ENCODE measurements at regions not wholly inside any gene's neighbourhood (a gene's known extent, or its start where the extent isn't known, plus 50 kb on each side); places are given as distances from the start of the nearest gene placed in this dataset.
"Not testable (repeated sequence)": the region's sequence is repeated elsewhere in the genome, so short reads cannot be mapped to it uniquely, and the experiment has no call there.

DNA sequence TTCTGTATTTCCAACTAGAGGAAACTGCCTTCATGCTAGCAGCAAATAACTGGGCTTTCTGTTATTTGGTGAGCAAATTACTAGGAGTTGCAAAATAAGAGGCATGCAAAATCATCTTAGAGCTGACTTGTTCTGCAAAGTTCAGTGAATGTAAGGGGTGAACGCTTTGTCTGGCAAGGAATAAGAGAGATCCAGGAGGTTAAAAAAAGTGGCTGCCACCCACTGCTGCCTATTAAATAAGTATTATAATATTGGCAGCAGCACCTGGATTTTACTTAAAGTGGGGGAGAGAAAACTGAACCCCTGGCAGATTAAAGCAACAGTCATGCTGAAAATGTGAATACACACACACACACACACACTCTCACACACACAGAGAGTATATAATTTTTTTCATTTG is 557.0 kb downstream of the FLRT2 start:
- DNase-seq (ENCODE audit: low read depth) = no peak
- no peak overlapping the region for H3K4me3 ChIP-seq (ENCODE audit: control insufficient read depth, low read depth, low read length)
- TF ChIP-seq, protein P1, sequence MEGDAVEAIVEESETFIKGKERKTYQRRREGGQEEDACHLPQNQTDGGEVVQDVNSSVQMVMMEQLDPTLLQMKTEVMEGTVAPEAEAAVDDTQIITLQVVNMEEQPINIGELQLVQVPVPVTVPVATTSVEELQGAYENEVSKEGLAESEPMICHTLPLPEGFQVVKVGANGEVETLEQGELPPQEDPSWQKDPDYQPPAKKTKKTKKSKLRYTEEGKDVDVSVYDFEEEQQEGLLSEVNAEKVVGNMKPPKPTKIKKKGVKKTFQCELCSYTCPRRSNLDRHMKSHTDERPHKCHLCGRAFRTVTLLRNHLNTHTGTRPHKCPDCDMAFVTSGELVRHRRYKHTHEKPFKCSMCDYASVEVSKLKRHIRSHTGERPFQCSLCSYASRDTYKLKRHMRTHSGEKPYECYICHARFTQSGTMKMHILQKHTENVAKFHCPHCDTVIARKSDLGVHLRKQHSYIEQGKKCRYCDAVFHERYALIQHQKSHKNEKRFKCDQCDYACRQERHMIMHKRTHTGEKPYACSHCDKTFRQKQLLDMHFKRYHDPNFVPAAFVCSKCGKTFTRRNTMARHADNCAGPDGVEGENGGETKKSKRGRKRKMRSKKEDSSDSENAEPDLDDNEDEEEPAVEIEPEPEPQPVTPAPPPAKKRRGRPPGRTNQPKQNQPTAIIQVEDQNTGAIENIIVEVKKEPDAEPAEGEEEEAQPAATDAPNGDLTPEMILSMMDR (conservative IDR thresholded peaks at IDR 0.05; ENCODE audit: control insufficient read depth, insufficient read depth, low read depth, low read length) = no peak

DNA sequence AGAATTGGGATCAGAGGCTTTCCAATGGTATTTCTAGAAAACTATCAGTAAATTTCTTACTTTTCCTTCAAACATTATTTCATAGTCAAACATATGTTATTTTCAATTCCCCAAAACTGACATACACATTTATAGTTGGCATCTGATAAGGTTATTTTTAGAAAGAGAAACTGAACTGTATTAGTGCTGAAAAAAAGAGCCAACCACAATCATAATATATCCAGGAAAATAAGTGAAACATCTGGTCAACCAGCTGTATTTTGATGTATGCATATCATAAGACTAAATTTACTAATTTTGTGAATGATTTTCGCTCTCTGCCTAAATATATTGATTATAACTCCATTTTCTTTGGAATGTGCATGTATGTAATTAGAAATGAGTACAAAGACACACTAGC is 554.2 kb downstream of the FLRT2 start:
- TF ChIP-seq, protein P1 (conservative IDR thresholded peaks at IDR 0.05; ENCODE audit: control insufficient read depth, insufficient read depth, low read depth, low read length) = no peak
- no peak overlapping the region for H3K4me3 ChIP-seq (ENCODE audit: control insufficient read depth, low read depth, low read length)
- no peak for DNase-seq (ENCODE audit: low read depth)

DNA sequence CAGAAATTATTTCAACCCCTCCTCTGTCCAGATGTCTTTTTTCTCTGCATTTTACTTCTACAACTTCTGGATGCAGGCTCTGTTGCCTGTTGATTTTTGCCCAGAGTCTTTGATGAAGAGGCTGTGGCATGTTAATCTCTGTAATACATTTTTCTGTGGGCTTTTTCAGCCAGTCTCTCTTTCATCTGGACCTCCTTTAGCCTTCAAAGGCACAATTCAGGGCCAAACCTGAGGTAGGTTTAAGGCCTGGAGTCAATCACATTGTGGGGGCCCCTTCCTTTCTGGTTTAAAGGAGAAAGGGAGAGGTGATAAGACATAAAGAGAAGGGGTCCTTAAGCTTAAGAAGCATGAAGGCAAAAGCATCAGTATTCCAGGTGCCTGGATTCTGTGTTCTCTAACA is 553.7 kb downstream of the FLRT2 start:
- TF ChIP-seq, protein P1 (conservative IDR thresholded peaks at IDR 0.05; ENCODE audit: control insufficient read depth, insufficient read depth, low read depth, low read length) = no peak
- no peak overlapping the region for H3K4me3 ChIP-seq (ENCODE audit: control insufficient read depth, low read depth, low read length)
- DNase-seq (ENCODE audit: low read depth) = no peak

DNA sequence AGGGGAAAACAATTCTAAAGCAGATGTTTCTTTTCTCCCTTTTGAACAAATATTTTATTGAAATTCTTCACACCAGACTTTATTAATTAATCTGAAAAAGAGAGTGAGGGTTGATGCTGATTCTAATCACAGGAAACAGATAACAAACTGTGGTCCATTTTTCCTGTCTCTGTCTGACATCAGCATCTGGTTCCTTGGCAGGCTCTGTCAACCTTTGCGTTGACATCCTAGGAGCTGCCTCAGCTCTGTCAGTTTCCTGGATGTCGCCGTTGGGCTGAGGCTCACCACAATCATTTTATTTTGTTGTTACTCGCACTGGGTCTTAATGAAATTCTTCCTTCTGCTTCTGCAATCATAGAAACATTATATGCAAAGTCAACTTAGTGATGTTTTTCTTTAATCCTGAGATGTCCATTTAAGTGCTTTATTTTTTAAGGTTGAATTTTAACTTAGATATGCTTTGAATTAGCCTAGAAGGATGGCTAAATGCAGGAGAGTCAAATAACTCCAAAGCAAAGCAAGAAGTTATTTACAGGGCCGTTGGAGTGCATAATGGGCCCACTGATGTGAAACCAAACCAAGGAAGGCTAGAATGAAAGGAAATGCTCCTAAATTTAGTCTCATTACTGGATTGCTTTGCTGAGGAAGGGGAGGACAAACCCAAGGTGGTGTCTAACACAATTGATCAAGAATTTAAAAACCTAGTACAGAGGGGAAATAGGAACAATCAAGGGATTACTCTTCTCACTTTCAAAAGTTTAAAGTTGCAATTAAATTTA is 542.4 kb downstream of the FLRT2 start:
- no peak overlapping the region for H3K4me3 ChIP-seq (ENCODE audit: control insufficient read depth, low read depth, low read length)
- TF ChIP-seq, protein P1 (conservative IDR thresholded peaks at IDR 0.05; ENCODE audit: control insufficient read depth, insufficient read depth, low read depth, low read length) = no peak

DNA sequence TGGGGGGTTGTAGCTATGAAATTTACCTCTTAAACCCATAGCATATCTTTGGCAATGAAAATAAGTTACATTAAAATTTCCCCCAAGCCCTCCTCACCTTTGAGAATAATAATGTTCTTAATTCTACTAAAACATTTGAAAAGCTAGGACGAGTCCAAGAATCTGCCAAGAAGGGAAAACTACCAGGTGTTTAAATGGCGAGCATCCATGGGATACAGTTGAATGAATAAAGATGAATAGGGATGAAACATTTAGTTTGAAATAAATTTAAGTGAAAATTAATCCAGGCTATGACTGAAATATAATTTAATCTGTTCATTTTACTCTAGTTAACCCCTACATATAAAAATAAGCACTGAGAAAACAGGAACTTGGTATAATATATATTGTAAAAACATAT is 536.7 kb downstream of the FLRT2 start:
- no peak overlapping the region for H3K4me3 ChIP-seq (ENCODE audit: control insufficient read depth, low read depth, low read length)
- TF ChIP-seq, protein P1 (conservative IDR thresholded peaks at IDR 0.05; ENCODE audit: control insufficient read depth, insufficient read depth, low read depth, low read length) = no peak
- DNase-seq (ENCODE audit: low read depth) = no peak

More for the DNA sequence above, 542.4 kb downstream of the FLRT2 start:
- DNase-seq (ENCODE audit: low read depth) = no peak

DNA sequence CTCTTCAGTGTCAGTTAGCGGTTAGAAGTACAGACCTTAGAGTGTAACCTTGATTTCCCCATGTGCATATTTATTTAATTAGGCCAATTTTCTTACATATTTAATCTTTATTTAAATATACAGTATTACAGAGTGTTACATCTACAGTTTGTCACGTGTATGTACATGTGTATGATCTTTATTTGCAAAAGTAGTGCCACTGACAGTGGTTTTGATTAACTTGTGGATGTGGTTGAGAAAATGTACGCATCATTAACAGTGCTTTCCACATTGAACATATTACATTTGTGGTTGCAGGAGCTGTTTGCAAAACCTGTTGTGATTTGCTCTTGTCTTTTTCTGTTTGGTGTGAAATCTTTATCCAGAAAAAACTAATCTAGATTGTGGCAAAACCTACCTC is 535.5 kb downstream of the FLRT2 start:
- no peak for DNase-seq (ENCODE audit: low read depth)
- TF ChIP-seq, protein P1 (conservative IDR thresholded peaks at IDR 0.05; ENCODE audit: control insufficient read depth, insufficient read depth, low read depth, low read length) = no peak
- H3K4me3 ChIP-seq (ENCODE audit: control insufficient read depth, low read depth, low read length) = no peak overlapping the region

DNA sequence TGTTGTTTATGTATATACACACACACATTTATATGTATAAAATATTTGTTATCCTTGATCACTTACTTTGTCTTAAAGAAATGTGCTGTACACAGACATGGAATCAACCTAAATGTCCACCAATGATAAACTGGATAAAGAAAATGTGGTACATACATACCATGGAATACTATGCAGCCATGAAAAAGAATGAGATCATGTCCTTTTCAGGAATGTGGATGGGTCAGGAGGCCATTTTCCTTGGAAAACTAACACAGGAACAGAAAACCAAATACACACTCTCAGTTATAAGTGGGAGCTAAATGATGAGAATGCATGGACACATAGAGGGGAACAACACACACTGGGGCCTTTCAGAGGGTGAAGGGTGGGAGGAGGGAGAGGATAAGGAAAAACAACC is 534.7 kb downstream of the FLRT2 start:
- DNase-seq (ENCODE audit: low read depth); H3K4me3 ChIP-seq (ENCODE audit: control insufficient read depth, low read depth, low read length): not testable (repeated sequence)
